ENCODE measurements at regions not wholly inside any gene's neighbourhood (a gene's known extent, or its start where the extent isn't known, plus 50 kb on each side); places are given as distances from the start of the nearest gene placed in this dataset.

- no peak for DNase-seq (ENCODE audit: low read depth, low spot score)
- no peak overlapping the region for H3K27ac ChIP-seq (ENCODE audit: insufficient read depth, low read depth, low read length)
- CTCF ChIA-PET = no interaction called here
Observed at GRCh38 chr4:122548452-122548851, 72.4 kb downstream of the IL21 start.

GRCh38 chr4:122542411-122543236 lies 78.2 kb downstream of the IL21 start:
- peak overlapping the region; percentile 2 for H3K4me2 ChIP-seq (ENCODE audit: insufficient read depth, low read length)
- peak; percentile 65 for TF ChIP-seq JUN (IDR thresholded peaks at IDR 0.05; ENCODE audit: borderline replicate concordance, insufficient read depth, insufficient read length, low read depth)
- no peak for TF ChIP-seq CTCF (IDR thresholded peaks at IDR 0.05; ENCODE audit: extremely low read depth in 1 of 2, insufficient read depth in 1 of 2, low read depth in 1 of 2, low read length in 2 of 2)
- no peak for TF ChIP-seq POLR2A (IDR thresholded peaks at IDR 0.05; ENCODE audit: low read depth, low read length)
- TF ChIP-seq MAX (IDR thresholded peaks at IDR 0.05; ENCODE audit: insufficient read depth, insufficient read length) = no peak
- TF ChIP-seq FOS (IDR thresholded peaks at IDR 0.05; ENCODE audit: borderline replicate concordance, insufficient read depth, low read length) = peak; percentile 39
- no peak for TF ChIP-seq MYC (IDR thresholded peaks at IDR 0.05; ENCODE audit: low read depth, low read length)
- no TSS peak for BruUV-seq (replicated peaks)
- no peak overlapping the region for H3K9ac ChIP-seq (replicated peaks; ENCODE audit: extremely low read depth, insufficient read depth, low read length)
- intact Hi-C loops (cut with micrococcal nuclease) = no loop called here
- CTCF ChIA-PET = interaction anchor here (1.2 to 1.3 kb wide), 2 partner anchors 16 to 35 kb away, joined by 3 to 4 read pairs; no protein-coding TSS in a partner anchor
- no peaks in the 10 kb centered on the region for H3K9me1 ChIP-seq (replicated peaks; ENCODE audit: control insufficient read depth, extremely low read depth, insufficient read depth, low read length)
- no peaks in the 10 kb centered on the region for H3K9me3 ChIP-seq (replicated peaks; ENCODE audit: control insufficient read depth, insufficient read depth, low read length)
- no peaks in the 10 kb centered on the region for H3K36me3 ChIP-seq (ENCODE audit: control insufficient read depth in 2 of 2, extremely low read depth in 1 of 2, insufficient read depth in 2 of 2, low read length in 2 of 2)
- H3K27me3 ChIP-seq (ENCODE audit: control insufficient read depth in 2 of 2, insufficient read depth in 2 of 2, low read length in 2 of 2) = peaks cover 0 to 12% of the 10 kb centered on the region in 2 experiments
- POLR2A ChIA-PET = no interaction called here
- H3K27ac ChIP-seq (ENCODE audit: insufficient read depth, low read depth, low read length) = peak overlapping the region; percentile 13
- H3K4me3 ChIP-seq (replicated peaks in 1 of 3; ENCODE audit: insufficient read depth in 1 of 3, low read depth in 1 of 3, low read length in 3 of 3) = no peak overlapping the region
- dilution Hi-C loops (cut with MboI; ENCODE audit: extremely low pct_ligation_motif_present, low sequenced_read_pairs) = no loop called here
- H3K4me1 ChIP-seq (ENCODE audit: control insufficient read depth, extremely low read depth, insufficient read depth, low read length) = peaks cover 22% of the 10 kb centered on the region
- no peaks in the 10 kb centered on the region for H3K79me2 ChIP-seq (ENCODE audit: control insufficient read depth, insufficient read depth, low read length)
- H4K20me1 ChIP-seq (replicated peaks; ENCODE audit: control insufficient read depth, extremely low read depth, insufficient read depth, low read length) = no peaks in the 10 kb centered on the region
- DNase-seq (ENCODE audit: low read depth, low spot score) (peak; percentile 56), FAIRE-seq (peak; percentile 55)
- no peak overlapping the region for H2AFZ ChIP-seq (ENCODE audit: low read depth, low read length)

More at GRCh38 chr4:122548452-122548851, 72.4 kb downstream of the IL21 start:
- no peak overlapping the region for H3K9ac ChIP-seq (replicated peaks; ENCODE audit: extremely low read depth, insufficient read depth, low read length)
- H3K4me2 ChIP-seq (ENCODE audit: insufficient read depth, low read length) = no peak overlapping the region
- BruUV-seq (replicated peaks) = no TSS peak
- H3K36me3 ChIP-seq (ENCODE audit: control insufficient read depth in 2 of 2, extremely low read depth in 1 of 2, insufficient read depth in 2 of 2, low read length in 2 of 2) = no peaks in the 10 kb centered on the region
- dilution Hi-C loops (cut with MboI; ENCODE audit: extremely low pct_ligation_motif_present, low sequenced_read_pairs) = no loop called here
- no peak overlapping the region for H3K4me3 ChIP-seq (replicated peaks in 1 of 3; ENCODE audit: insufficient read depth in 1 of 3, low read depth in 1 of 3, low read length in 3 of 3)
- TF ChIP-seq MYC (IDR thresholded peaks at IDR 0.05; ENCODE audit: low read depth, low read length) = no peak
- TF ChIP-seq FOS (IDR thresholded peaks at IDR 0.05; ENCODE audit: borderline replicate concordance, insufficient read depth, low read length) = no peak
- TF ChIP-seq POLR2AphosphoS5 (IDR thresholded peaks at IDR 0.05; ENCODE audit: insufficient read depth, low read depth, low read length) = no peak
- no peak for TF ChIP-seq GATA2 (IDR thresholded peaks at IDR 0.05; ENCODE audit: insufficient read depth, insufficient read length, low read depth, low read length)
- no peak for TF ChIP-seq POLR2A (IDR thresholded peaks at IDR 0.05; ENCODE audit: low read depth, low read length)
- no peaks in the 10 kb centered on the region for H3K4me1 ChIP-seq (ENCODE audit: control insufficient read depth, extremely low read depth, insufficient read depth, low read length)
- intact Hi-C loops (cut with micrococcal nuclease) = no loop called here
- POLR2A ChIA-PET = no interaction called here
- no peak for FAIRE-seq
- H4K20me1 ChIP-seq (replicated peaks; ENCODE audit: control insufficient read depth, extremely low read depth, insufficient read depth, low read length) = no peaks in the 10 kb centered on the region
- no peak overlapping the region for H2AFZ ChIP-seq (ENCODE audit: low read depth, low read length)
- H3K27me3 ChIP-seq (ENCODE audit: control insufficient read depth in 2 of 2, insufficient read depth in 2 of 2, low read length in 2 of 2) = peaks cover 2 to 22% of the 10 kb centered on the region in 2 experiments
- no peaks in the 10 kb centered on the region for H3K79me2 ChIP-seq (ENCODE audit: control insufficient read depth, insufficient read depth, low read length)
- H3K9me3 ChIP-seq (replicated peaks; ENCODE audit: control insufficient read depth, insufficient read depth, low read length) = no peaks in the 10 kb centered on the region
- peaks cover 2% of the 10 kb centered on the region for H3K9me1 ChIP-seq (replicated peaks; ENCODE audit: control insufficient read depth, extremely low read depth, insufficient read depth, low read length)
